ENCODE measurements at regions not wholly inside any gene's neighbourhood (a gene's known extent, or its start where the extent isn't known, plus 50 kb on each side); places are given as distances from the start of the nearest gene placed in this dataset.

DNA sequence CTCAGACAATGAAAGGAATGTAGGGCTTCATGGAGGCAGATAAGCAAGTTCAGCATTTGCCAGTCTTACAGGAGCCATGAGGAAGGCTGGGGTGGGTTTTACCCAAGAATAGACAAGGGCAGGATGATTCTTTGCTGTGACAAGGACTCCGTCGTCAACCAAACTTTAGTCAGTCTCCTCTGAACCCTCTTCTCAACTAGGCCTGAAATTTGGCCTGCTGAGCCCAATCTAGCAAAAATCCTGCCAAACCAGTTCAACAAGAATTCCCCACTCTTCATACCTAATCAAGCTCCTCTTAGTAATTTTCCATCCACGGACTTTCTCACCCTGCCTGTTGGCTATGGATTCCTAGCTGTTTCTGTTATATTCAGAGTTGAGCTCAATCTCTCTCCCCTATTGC, 280.5 kb downstream of the TBL1XR1 start:
- Mint-ChIP-seq H3K4me1 (peaks cover 51% of the 10 kb centered on the region), H3K27ac (peak overlapping the region; percentile 98), H3K27me3 (ENCODE audit: low read depth) (no peaks in the 10 kb centered on the region), H3K9me3 (no peaks in the 10 kb centered on the region), H3K4me3 (peak overlapping the region; percentile 37), H3K36me3 (no peaks in the 10 kb centered on the region)
- peak; percentile 77 for ATAC-seq
- TF ChIP-seq ETV6 (CRISPR knock-in tag; IDR thresholded peaks at IDR 0.05), result peak; percentile 16; the same call in 1 of the 2 replicates
- TF ChIP-seq ZNF138 (CRISPR knock-in tag; conservative IDR thresholded peaks at IDR 0.05), result no peak
- ChIA-PET CTCF (no interaction called here), POLR2A (no interaction called here)
- peak; percentile 47 for DNase-seq (ENCODE audit: low spot score)

DNA sequence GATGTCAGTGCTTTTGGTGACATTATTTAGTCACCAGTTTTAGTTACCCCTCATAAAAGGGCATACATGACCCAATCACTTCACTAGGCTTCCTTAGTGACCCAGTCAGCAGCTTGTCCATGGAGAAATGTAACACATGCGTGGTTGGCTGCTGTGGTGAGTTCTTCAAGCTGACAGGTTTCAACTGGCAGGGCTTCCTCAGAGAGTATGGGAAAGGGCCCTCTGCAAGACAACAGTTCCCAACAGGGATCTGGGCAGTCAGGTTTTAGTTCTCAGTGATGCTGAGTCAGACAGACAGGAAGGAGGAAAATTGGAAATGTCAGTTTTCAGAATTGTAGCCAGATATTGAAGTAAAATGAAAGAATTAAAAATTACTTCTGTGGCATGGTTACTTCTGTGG, 282.5 kb downstream of the TBL1XR1 start:
- DNase-seq (ENCODE audit: low spot score), result no peak
- Mint-ChIP-seq H3K27me3 (ENCODE audit: low read depth) (no peaks in the 10 kb centered on the region; the same call in 1 of the 2 replicates), H3K4me1 (peaks cover 51% of the 10 kb centered on the region), H3K4me3 (no peak overlapping the region), H3K9me3 (no peaks in the 10 kb centered on the region), H3K36me3 (no peaks in the 10 kb centered on the region), H3K27ac (peak overlapping the region; percentile 91)
- TF ChIP-seq ZNF219 (CRISPR knock-in tag; IDR thresholded peaks at IDR 0.05; ENCODE audit: borderline replicate concordance), result no peak
- no peak for TF ChIP-seq ZNF416 (CRISPR knock-in tag; IDR thresholded peaks at IDR 0.05)
- TF ChIP-seq, protein P1, sequence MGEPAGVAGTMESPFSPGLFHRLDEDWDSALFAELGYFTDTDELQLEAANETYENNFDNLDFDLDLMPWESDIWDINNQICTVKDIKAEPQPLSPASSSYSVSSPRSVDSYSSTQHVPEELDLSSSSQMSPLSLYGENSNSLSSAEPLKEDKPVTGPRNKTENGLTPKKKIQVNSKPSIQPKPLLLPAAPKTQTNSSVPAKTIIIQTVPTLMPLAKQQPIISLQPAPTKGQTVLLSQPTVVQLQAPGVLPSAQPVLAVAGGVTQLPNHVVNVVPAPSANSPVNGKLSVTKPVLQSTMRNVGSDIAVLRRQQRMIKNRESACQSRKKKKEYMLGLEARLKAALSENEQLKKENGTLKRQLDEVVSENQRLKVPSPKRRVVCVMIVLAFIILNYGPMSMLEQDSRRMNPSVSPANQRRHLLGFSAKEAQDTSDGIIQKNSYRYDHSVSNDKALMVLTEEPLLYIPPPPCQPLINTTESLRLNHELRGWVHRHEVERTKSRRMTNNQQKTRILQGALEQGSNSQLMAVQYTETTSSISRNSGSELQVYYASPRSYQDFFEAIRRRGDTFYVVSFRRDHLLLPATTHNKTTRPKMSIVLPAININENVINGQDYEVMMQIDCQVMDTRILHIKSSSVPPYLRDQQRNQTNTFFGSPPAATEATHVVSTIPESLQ (CRISPR knock-in tag; IDR thresholded peaks at IDR 0.05), result no peak
- TF ChIP-seq, protein P2, sequence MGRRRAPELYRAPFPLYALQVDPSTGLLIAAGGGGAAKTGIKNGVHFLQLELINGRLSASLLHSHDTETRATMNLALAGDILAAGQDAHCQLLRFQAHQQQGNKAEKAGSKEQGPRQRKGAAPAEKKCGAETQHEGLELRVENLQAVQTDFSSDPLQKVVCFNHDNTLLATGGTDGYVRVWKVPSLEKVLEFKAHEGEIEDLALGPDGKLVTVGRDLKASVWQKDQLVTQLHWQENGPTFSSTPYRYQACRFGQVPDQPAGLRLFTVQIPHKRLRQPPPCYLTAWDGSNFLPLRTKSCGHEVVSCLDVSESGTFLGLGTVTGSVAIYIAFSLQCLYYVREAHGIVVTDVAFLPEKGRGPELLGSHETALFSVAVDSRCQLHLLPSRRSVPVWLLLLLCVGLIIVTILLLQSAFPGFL (CRISPR knock-in tag; IDR thresholded peaks at IDR 0.05; ENCODE audit: borderline replicate concordance), result no peak
- TF ChIP-seq, protein P3, sequence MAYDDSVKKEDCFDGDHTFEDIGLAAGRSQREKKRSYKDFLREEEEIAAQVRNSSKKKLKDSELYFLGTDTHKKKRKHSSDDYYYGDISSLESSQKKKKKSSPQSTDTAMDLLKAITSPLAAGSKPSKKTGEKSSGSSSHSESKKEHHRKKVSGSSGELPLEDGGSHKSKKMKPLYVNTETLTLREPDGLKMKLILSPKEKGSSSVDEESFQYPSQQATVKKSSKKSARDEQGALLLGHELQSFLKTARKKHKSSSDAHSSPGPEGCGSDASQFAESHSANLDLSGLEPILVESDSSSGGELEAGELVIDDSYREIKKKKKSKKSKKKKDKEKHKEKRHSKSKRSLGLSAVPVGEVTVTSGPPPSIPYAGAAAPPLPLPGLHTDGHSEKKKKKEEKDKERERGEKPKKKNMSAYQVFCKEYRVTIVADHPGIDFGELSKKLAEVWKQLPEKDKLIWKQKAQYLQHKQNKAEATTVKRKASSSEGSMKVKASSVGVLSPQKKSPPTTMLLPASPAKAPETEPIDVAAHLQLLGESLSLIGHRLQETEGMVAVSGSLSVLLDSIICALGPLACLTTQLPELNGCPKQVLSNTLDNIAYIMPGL (CRISPR knock-in tag; IDR thresholded peaks at IDR 0.05), result no peak
- TF ChIP-seq ZNF317 (CRISPR knock-in tag; IDR thresholded peaks at IDR 0.05; ENCODE audit: borderline replicate concordance, low read depth), result no peak
- TF ChIP-seq, protein P4, sequence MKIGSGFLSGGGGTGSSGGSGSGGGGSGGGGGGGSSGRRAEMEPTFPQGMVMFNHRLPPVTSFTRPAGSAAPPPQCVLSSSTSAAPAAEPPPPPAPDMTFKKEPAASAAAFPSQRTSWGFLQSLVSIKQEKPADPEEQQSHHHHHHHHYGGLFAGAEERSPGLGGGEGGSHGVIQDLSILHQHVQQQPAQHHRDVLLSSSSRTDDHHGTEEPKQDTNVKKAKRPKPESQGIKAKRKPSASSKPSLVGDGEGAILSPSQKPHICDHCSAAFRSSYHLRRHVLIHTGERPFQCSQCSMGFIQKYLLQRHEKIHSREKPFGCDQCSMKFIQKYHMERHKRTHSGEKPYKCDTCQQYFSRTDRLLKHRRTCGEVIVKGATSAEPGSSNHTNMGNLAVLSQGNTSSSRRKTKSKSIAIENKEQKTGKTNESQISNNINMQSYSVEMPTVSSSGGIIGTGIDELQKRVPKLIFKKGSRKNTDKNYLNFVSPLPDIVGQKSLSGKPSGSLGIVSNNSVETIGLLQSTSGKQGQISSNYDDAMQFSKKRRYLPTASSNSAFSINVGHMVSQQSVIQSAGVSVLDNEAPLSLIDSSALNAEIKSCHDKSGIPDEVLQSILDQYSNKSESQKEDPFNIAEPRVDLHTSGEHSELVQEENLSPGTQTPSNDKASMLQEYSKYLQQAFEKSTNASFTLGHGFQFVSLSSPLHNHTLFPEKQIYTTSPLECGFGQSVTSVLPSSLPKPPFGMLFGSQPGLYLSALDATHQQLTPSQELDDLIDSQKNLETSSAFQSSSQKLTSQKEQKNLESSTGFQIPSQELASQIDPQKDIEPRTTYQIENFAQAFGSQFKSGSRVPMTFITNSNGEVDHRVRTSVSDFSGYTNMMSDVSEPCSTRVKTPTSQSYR (CRISPR knock-in tag; IDR thresholded peaks at IDR 0.05), result no peak
- TF ChIP-seq ESRRA (CRISPR knock-in tag; IDR thresholded peaks at IDR 0.05; ENCODE audit: borderline replicate concordance), result no peak
- TF ChIP-seq ZNF263 (CRISPR knock-in tag; IDR thresholded peaks at IDR 0.05; ENCODE audit: low read depth), result no peak
- ATAC-seq, result no peak
- POLR2A ChIA-PET, result no interaction called here
- CTCF ChIA-PET, result no interaction called here

DNA sequence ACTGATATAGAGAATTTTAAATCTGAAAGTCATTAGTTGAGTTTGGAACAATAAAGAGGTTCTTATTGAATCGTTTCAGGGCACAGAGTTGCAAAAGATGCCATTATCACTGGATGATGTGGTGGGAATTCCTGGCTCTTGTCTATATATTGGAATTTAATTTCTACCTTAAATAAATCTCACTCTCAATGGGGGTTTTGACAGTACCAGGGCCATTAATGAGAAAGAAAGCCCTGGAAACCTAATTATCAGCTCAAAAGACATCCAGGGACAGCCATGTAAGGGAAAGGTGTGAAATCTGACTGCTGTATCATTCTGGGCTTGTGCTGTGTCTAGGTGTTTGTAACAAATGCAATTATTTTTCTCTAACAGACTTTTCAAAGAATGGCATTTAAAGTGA, 285.7 kb downstream of the TBL1XR1 start:
- ChIA-PET POLR2A (no interaction called here), CTCF (no interaction called here)
- Mint-ChIP-seq H3K27me3 (ENCODE audit: low read depth) (no peaks in the 10 kb centered on the region; the same call in 1 of the 2 replicates), H3K9me3 (no peaks in the 10 kb centered on the region; the same call in 1 of the 2 replicates), H3K27ac (no peak overlapping the region), H3K36me3 (no peaks in the 10 kb centered on the region), H3K4me3 (no peak overlapping the region), H3K4me1 (peaks cover 33% of the 10 kb centered on the region)
- no peak for DNase-seq (ENCODE audit: low spot score)
- TF ChIP-seq, protein P5, sequence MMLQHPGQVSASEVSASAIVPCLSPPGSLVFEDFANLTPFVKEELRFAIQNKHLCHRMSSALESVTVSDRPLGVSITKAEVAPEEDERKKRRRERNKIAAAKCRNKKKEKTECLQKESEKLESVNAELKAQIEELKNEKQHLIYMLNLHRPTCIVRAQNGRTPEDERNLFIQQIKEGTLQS (CRISPR knock-in tag; conservative IDR thresholded peaks at IDR 0.05), result no peak
- TF ChIP-seq TCF7 (CRISPR knock-in tag; IDR thresholded peaks at IDR 0.05; ENCODE audit: low read depth), result no peak
- ATAC-seq, result no peak

All from WTC11 (cell line).